Liver (tissue), 8 donors: ENCODE measurements at regions not wholly inside any gene's neighbourhood (a gene's known extent, or its start where the extent isn't known, plus 50 kb on each side); places are given as distances from the start of the nearest gene placed in this dataset.

Experiments
- DNase-seq: peaks from one replicate; pipeline ENCODE4 v3.0.0-alpha.2; 2017; ENCODE audit warnings: low spot score
- H3K27ac ChIP-seq, 2 donors: one replicate each; pipeline ENCODE4 v1.7.0; 2013; ENCODE audit warnings: inconsistent platforms in 2 of 2, low read length in 2 of 2, control low read depth in 1 of 2, low read depth in 1 of 2, mild to moderate bottlenecking in 1 of 2
- H3K27me3 ChIP-seq, 4 donors: one replicate each; pipeline versions ENCODE4 v1.6.1 to v1.7.0; 2013; ENCODE audit warnings: low read length in 3 of 4, inconsistent platforms in 1 of 4, mild to moderate bottlenecking in 1 of 4, moderate library complexity in 1 of 4; ENCODE audit not compliant: control insufficient read depth in 4 of 4, insufficient read depth in 4 of 4
- H3K36me3 ChIP-seq, 4 donors: one replicate each; pipeline versions ENCODE4 v1.6.1 to v1.7.0; 2013; ENCODE audit warnings: low read length in 3 of 4, mild to moderate bottlenecking in 3 of 4, low read depth in 1 of 4, moderate library complexity in 1 of 4; ENCODE audit not compliant: control insufficient read depth in 4 of 4, insufficient read depth in 3 of 4
- H3K4me1 ChIP-seq, 4 donors: one replicate each; pipeline versions ENCODE4 v1.6.1 to v1.7.0; 2013; ENCODE audit warnings: low read length in 3 of 4, mild to moderate bottlenecking in 3 of 4, moderate library complexity in 1 of 4; ENCODE audit not compliant: control insufficient read depth in 4 of 4, insufficient read depth in 4 of 4
- H3K4me3 ChIP-seq, 3 donors: one replicate each; pipeline versions ENCODE4 v1.6.1 to v1.7.0; 2013; ENCODE audit warnings: low read length in 3 of 3, control low read depth in 1 of 3, low read depth in 1 of 3, mild to moderate bottlenecking in 1 of 3
- H3K9ac ChIP-seq, 2 donors: one replicate each; pipeline ENCODE4 v1.7.0; 2013; ENCODE audit warnings: low read length in 2 of 2, mild to moderate bottlenecking in 2 of 2, moderate library complexity in 2 of 2, control low read depth in 1 of 2, low read depth in 1 of 2
- H3K9me3 ChIP-seq, 4 donors: one replicate each; pipeline versions ENCODE4 v1.6.1 to v1.7.0; 2013; ENCODE audit warnings: low read length in 3 of 4; ENCODE audit not compliant: control insufficient read depth in 4 of 4
- ATF3 ChIP-seq: IDR thresholded peaks from 2 replicates; pipeline ENCODE4 v1.6.1; 2016; ENCODE audit warnings: antibody characterized with exemption
- CTCF ChIP-seq: fragments of 150-350 bp; IDR thresholded peaks from 2 replicates; pipeline ENCODE4 v1.5.1; 2017; ENCODE audit warnings: improper control_type of control experiment, low read depth, low read length; ENCODE audit not compliant: missing input control
- EGR1 ChIP-seq, 2 donors: IDR thresholded peaks; 2 replicates each; pipeline ENCODE4 v1.6.1; 2016 to 2018; ENCODE audit warnings: antibody characterized with exemption in 2 of 2, low read depth in 2 of 2
- FOXA1 ChIP-seq: IDR thresholded peaks from 2 replicates; pipeline ENCODE4 v1.6.1; 2016; ENCODE audit warnings: antibody characterized with exemption
- FOXA2 ChIP-seq: IDR thresholded peaks from 2 replicates; pipeline ENCODE4 v1.6.1; 2016; ENCODE audit warnings: antibody characterized with exemption
- GABPA ChIP-seq, 2 donors: IDR thresholded peaks in 1 of 2; conservative IDR thresholded peaks in 1 of 2; 2 replicates each; pipeline ENCODE4 v1.6.1; 2016; ENCODE audit warnings: antibody characterized with exemption in 2 of 2, mild to moderate bottlenecking in 1 of 2, moderate library complexity in 1 of 2
- HNF4A ChIP-seq, 2 donors: conservative IDR thresholded peaks; 2 replicates each; pipeline ENCODE4 v1.6.1; 2016; ENCODE audit warnings: antibody characterized with exemption in 2 of 2, mild to moderate bottlenecking in 2 of 2
- HNF4G ChIP-seq: IDR thresholded peaks from 2 replicates; pipeline ENCODE4 v1.6.1; 2016; ENCODE audit warnings: antibody characterized with exemption
- JUND ChIP-seq, 2 donors: IDR thresholded peaks; 2 replicates each; pipeline ENCODE4 v1.6.1; 2016; ENCODE audit warnings: antibody characterized with exemption in 2 of 2
- NR2F2 ChIP-seq: IDR thresholded peaks from 2 replicates; pipeline ENCODE4 v1.6.1; 2016; ENCODE audit warnings: antibody characterized with exemption
- RAD21 ChIP-seq, 2 donors: IDR thresholded peaks; 2 replicates each; pipeline ENCODE4 v1.6.1; 2016; ENCODE audit warnings: antibody characterized with exemption in 2 of 2, mild to moderate bottlenecking in 2 of 2
- RXRA ChIP-seq, 2 donors: IDR thresholded peaks; 2 replicates each; pipeline ENCODE4 v1.6.1; 2017 to 2018; ENCODE audit warnings: antibody characterized with exemption in 2 of 2, mild to moderate bottlenecking in 1 of 2
- SP1 ChIP-seq: IDR thresholded peaks from 2 replicates; pipeline ENCODE4 v1.6.1; 2018; ENCODE audit warnings: antibody characterized with exemption, mild to moderate bottlenecking
- TAF1 ChIP-seq: conservative IDR thresholded peaks from 2 replicates; pipeline ENCODE4 v1.6.1; 2016; ENCODE audit warnings: antibody characterized with exemption, mild to moderate bottlenecking
- YY1 ChIP-seq: IDR thresholded peaks from 2 replicates; pipeline ENCODE4 v1.6.1; 2016; ENCODE audit warnings: antibody characterized with exemption, mild to moderate bottlenecking
- WGBS: extraction: QIAGEN DNeasy Blood & Tissue Kit; methylation state at CpG from one replicate; pipeline ENCODE4 v1.1.7; 2013; 5-methylcytosine and 5-hydroxymethylcytosine counted together
- TF ChIP-seq, protein P1 (sequence below): IDR thresholded peaks from 2 replicates; pipeline ENCODE4 v1.6.1; 2016; ENCODE audit warnings: antibody characterized with exemption
- TF ChIP-seq, protein P2 (sequence below): IDR thresholded peaks from 2 replicates; pipeline ENCODE4 v1.6.1; 2016; ENCODE audit warnings: antibody characterized with exemption
- donor health status: healthy.
- donor health status: healthy.
- donor health status: healthy.
- donor health status: healthy.
- donor health status: healthy.

DNA sequence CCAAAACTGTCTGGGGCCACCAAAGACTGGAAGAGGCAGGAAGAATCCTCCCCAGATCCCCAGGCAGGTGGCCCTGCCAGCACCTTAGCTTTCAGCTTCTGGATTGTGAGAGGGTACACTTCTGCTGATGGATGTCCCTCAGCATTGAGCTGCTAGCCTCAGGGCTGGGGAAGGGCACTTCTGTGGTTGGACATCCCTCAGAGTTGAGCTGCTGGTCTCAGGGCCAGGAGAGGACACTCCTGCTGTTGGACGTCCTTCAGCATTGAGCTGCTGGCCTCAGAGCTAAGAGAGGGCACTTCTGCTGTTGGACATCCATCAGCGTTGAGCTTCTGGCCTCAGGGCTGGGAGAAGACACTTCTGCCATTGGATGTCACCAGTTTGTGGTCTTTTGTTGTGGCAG lies 83.8 kb upstream of the FCN1 start:
- no peak overlapping the region for H3K9ac ChIP-seq
- H3K27ac ChIP-seq: no peak overlapping the region
- DNase-seq: no peak
- H3K9me3 ChIP-seq: peaks cover 0 to 11% (median 3%) of the 10 kb centered on the region in 4 donors
- no peak overlapping the region for H3K4me3 ChIP-seq
- WGBS: 68% methylated on average over 2 of the region's 2 CpGs
- H3K27me3 ChIP-seq: peaks cover 0 to 7% (median 0%) of the 10 kb centered on the region in 4 donors
- H3K4me1 ChIP-seq: no peaks in the 10 kb centered on the region
- H3K36me3 ChIP-seq: no peaks in the 10 kb centered on the region
- TF ChIP-seq RXRA (IDR thresholded peaks at IDR 0.05) (no peak), CTCF (no peak), ATF3 (no peak), HNF4A (conservative IDR thresholded peaks at IDR 0.05) (no peak), EGR1 (IDR thresholded peaks at IDR 0.05; ENCODE audit: low read depth in 2 of 2) (no peak), SP1 (no peak), HNF4G (no peak), NR2F2 (no peak), YY1 (no peak), TAF1 (no peak), JUND (IDR thresholded peaks at IDR 0.05) (no peak), GABPA (IDR thresholded peaks at IDR 0.05 in 1 of 2, conservative IDR thresholded peaks at IDR 0.05 in 1 of 2) (no peak), FOXA1 (no peak), RAD21 (IDR thresholded peaks at IDR 0.05) (no peak), FOXA2 (no peak)
- TF ChIP-seq, protein P1, sequence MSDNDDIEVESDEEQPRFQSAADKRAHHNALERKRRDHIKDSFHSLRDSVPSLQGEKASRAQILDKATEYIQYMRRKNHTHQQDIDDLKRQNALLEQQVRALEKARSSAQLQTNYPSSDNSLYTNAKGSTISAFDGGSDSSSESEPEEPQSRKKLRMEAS: no peak
- TF ChIP-seq, protein P2, sequence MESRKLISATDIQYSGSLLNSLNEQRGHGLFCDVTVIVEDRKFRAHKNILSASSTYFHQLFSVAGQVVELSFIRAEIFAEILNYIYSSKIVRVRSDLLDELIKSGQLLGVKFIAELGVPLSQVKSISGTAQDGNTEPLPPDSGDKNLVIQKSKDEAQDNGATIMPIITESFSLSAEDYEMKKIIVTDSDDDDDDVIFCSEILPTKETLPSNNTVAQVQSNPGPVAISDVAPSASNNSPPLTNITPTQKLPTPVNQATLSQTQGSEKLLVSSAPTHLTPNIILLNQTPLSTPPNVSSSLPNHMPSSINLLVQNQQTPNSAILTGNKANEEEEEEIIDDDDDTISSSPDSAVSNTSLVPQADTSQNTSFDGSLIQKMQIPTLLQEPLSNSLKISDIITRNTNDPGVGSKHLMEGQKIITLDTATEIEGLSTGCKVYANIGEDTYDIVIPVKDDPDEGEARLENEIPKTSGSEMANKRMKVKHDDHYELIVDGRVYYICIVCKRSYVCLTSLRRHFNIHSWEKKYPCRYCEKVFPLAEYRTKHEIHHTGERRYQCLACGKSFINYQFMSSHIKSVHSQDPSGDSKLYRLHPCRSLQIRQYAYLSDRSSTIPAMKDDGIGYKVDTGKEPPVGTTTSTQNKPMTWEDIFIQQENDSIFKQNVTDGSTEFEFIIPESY: no peak

GRCh38 chr9:135002336-135002735 lies 84.6 kb upstream of the FCN1 start:
- no peak overlapping the region for H3K4me3 ChIP-seq
- H3K27me3 ChIP-seq: peaks cover 0 to 7% (median 0%) of the 10 kb centered on the region in 4 donors
- no peak overlapping the region for H3K27ac ChIP-seq
- H3K4me1 ChIP-seq: no peaks in the 10 kb centered on the region
- TF ChIP-seq TAF1 (no peak), HNF4G (no peak), HNF4A (conservative IDR thresholded peaks at IDR 0.05) (no peak), YY1 (no peak), JUND (IDR thresholded peaks at IDR 0.05) (no peak), RAD21 (IDR thresholded peaks at IDR 0.05) (no peak), CTCF (no peak), RXRA (IDR thresholded peaks at IDR 0.05) (no peak), GABPA (IDR thresholded peaks at IDR 0.05 in 1 of 2, conservative IDR thresholded peaks at IDR 0.05 in 1 of 2) (no peak)
- TF ChIP-seq, protein P1: no peak
- no peak for DNase-seq
- H3K9ac ChIP-seq: no peak overlapping the region
- peaks cover 0 to 11% (median 3%) of the 10 kb centered on the region in 4 donors for H3K9me3 ChIP-seq
- H3K36me3 ChIP-seq: no peaks in the 10 kb centered on the region
- 63% methylated on average over 6 of the region's 6 CpGs for WGBS
